ENCODE measurements at regions not wholly inside any gene's neighbourhood (a gene's known extent, or its start where the extent isn't known, plus 50 kb on each side); places are given as distances from the start of the nearest gene placed in this dataset.
"Not testable (repeated sequence)": the region's sequence is repeated elsewhere in the genome, so short reads cannot be mapped to it uniquely, and the experiment has no call there.

- DNase-seq, result no peak
Observed at GRCh38 chr2:220756653-220757052, 815.5 kb downstream of the EPHA4 start.

- DNase-seq, result not testable (repeated sequence)
Observed at GRCh38 chr2:220758376-220758775, 813.7 kb downstream of the EPHA4 start.

GRCh38 chr2:220764171-220764570 is 807.9 kb downstream of the EPHA4 start:
- no peak for DNase-seq

- DNase-seq, result no peak
Observed at GRCh38 chr2:220767591-220768255, 804.4 kb downstream of the EPHA4 start.

- DNase-seq, result no peak
Observed at GRCh38 chr2:220775856-220776488, 796.1 kb downstream of the EPHA4 start.

GRCh38 chr2:220779076-220779475 is 793.0 kb downstream of the EPHA4 start:
- DNase-seq, result not testable (repeated sequence)

- DNase-seq, result no peak
Observed at GRCh38 chr2:220779511-220779910, 792.6 kb downstream of the EPHA4 start.

GRCh38 chr2:220779931-220780330 is 792.2 kb downstream of the EPHA4 start:
- no peak for DNase-seq

- no peak for DNase-seq
Observed at GRCh38 chr2:220781622-220782241, 790.4 kb downstream of the EPHA4 start.

- no peak for DNase-seq
Observed at GRCh38 chr2:220782609-220783113, 789.4 kb downstream of the EPHA4 start.

- no peak for DNase-seq
Observed at GRCh38 chr2:220783671-220784070, 788.4 kb downstream of the EPHA4 start.

- no peak for DNase-seq
Observed at GRCh38 chr2:220785178-220785577, 786.9 kb downstream of the EPHA4 start.

- DNase-seq, result no peak
Observed at GRCh38 chr2:220786216-220786615, 785.9 kb downstream of the EPHA4 start.

GRCh38 chr2:220787251-220787650 is 784.9 kb downstream of the EPHA4 start:
- no peak for DNase-seq

GRCh38 chr2:220789961-220790360 is 782.1 kb downstream of the EPHA4 start:
- no peak for DNase-seq

GRCh38 chr2:220795705-220796104 is 776.4 kb downstream of the EPHA4 start:
- DNase-seq, result no peak

GRCh38 chr2:220811115-220811514 is 761.0 kb downstream of the EPHA4 start:
- no peak for DNase-seq

GRCh38 chr2:220811952-220812570 is 760.0 kb downstream of the EPHA4 start:
- DNase-seq, result no peak

- no peak for DNase-seq
Observed at GRCh38 chr2:220814441-220814840, 757.7 kb downstream of the EPHA4 start.

- no peak for DNase-seq
Observed at GRCh38 chr2:220815698-220816097, 756.4 kb downstream of the EPHA4 start.

- no peak for DNase-seq
Observed at GRCh38 chr2:220821683-220822082, 750.4 kb downstream of the EPHA4 start.

GRCh38 chr2:220823590-220823989 is 748.5 kb downstream of the EPHA4 start:
- not testable (repeated sequence) for DNase-seq

- DNase-seq, result no peak
Observed at GRCh38 chr2:220833446-220833845, 738.7 kb downstream of the EPHA4 start.

- no peak for DNase-seq
Observed at GRCh38 chr2:220835583-220835982, 736.5 kb downstream of the EPHA4 start.
